ENCODE measurements at regions not wholly inside any gene's neighbourhood (a gene's known extent, or its start where the extent isn't known, plus 50 kb on each side); places are given as distances from the start of the nearest gene placed in this dataset.

DNA sequence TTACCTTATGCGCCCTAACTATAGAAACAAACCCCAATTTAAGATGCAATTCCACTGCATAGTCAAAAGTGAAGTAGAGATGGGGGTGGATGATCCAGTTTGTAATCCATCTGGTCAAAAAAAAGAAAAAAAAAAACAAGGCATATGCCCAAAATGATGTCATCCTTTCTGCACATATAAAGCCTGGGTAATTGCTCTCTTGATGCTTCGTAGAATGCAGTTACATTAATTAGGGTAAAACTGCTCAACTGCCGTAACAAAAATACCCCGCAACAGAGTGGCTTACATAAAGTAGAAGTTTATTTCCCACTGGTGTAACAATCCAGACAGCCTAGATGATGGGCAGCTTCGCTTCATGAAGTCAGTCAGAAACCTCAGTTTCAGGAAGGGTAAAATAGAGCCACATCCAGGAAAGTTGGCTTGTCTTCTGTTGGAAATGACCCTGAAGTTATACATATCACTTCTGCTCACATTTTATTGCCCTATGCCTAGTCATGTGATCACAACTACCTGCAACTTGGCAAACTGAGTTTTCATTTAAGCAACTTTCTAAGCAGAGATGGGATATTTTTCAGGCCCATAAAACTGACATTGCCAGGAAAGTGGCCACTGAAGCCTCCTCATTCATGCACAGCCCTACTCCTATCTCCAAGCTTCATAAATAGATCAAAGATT, 221.7 kb downstream of the C1orf94 start:
- TF ChIP-seq SIN3A (IDR thresholded peaks at IDR 0.05; ENCODE audit: borderline replicate concordance, insufficient read depth, low read depth, low read length) (no peak), POLR2AphosphoS5 (IDR thresholded peaks at IDR 0.05; ENCODE audit: low read depth, low read length) (no peak), TCF7L2 (IDR thresholded peaks at IDR 0.05; ENCODE audit: low read depth, low read length) (no peak)
- TF ChIP-seq, protein P1, sequence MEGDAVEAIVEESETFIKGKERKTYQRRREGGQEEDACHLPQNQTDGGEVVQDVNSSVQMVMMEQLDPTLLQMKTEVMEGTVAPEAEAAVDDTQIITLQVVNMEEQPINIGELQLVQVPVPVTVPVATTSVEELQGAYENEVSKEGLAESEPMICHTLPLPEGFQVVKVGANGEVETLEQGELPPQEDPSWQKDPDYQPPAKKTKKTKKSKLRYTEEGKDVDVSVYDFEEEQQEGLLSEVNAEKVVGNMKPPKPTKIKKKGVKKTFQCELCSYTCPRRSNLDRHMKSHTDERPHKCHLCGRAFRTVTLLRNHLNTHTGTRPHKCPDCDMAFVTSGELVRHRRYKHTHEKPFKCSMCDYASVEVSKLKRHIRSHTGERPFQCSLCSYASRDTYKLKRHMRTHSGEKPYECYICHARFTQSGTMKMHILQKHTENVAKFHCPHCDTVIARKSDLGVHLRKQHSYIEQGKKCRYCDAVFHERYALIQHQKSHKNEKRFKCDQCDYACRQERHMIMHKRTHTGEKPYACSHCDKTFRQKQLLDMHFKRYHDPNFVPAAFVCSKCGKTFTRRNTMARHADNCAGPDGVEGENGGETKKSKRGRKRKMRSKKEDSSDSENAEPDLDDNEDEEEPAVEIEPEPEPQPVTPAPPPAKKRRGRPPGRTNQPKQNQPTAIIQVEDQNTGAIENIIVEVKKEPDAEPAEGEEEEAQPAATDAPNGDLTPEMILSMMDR (IDR thresholded peaks at IDR 0.05): no peak
- TF ChIP-seq, protein P2, sequence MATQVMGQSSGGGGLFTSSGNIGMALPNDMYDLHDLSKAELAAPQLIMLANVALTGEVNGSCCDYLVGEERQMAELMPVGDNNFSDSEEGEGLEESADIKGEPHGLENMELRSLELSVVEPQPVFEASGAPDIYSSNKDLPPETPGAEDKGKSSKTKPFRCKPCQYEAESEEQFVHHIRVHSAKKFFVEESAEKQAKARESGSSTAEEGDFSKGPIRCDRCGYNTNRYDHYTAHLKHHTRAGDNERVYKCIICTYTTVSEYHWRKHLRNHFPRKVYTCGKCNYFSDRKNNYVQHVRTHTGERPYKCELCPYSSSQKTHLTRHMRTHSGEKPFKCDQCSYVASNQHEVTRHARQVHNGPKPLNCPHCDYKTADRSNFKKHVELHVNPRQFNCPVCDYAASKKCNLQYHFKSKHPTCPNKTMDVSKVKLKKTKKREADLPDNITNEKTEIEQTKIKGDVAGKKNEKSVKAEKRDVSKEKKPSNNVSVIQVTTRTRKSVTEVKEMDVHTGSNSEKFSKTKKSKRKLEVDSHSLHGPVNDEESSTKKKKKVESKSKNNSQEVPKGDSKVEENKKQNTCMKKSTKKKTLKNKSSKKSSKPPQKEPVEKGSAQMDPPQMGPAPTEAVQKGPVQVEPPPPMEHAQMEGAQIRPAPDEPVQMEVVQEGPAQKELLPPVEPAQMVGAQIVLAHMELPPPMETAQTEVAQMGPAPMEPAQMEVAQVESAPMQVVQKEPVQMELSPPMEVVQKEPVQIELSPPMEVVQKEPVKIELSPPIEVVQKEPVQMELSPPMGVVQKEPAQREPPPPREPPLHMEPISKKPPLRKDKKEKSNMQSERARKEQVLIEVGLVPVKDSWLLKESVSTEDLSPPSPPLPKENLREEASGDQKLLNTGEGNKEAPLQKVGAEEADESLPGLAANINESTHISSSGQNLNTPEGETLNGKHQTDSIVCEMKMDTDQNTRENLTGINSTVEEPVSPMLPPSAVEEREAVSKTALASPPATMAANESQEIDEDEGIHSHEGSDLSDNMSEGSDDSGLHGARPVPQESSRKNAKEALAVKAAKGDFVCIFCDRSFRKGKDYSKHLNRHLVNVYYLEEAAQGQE (IDR thresholded peaks at IDR 0.05; ENCODE audit: insufficient read depth in 1 of 2, low read depth in 2 of 2, low read length in 1 of 2): no peak

Data from Panc1 (cell line).